Right ventricle myocardium superior (tissue), 1 donor: ENCODE measurements at regions not wholly inside any gene's neighbourhood (a gene's known extent, or its start where the extent isn't known, plus 50 kb on each side); places are given as distances from the start of the nearest gene placed in this dataset.
A peak's percentile ranks its signal among the peaks of the same experiment; 100 is the strongest.

ENCODE experiments used
- ATAC-seq: fragments of 200-7000 bp; cut with Tn5 transposase; one replicate; pipeline ENCODE4 v1.9.1; 2020; ENCODE audit warnings: mild to moderate bottlenecking; ENCODE audit not compliant: poor library complexity
- DNase-seq: peaks from one replicate; pipeline ENCODE4 v3.0.0-alpha.2; 2020
- intact Hi-C: fragments of 100-400 bp; cut with DNase I; formaldehyde crosslinking; loops from one replicate; pipeline ENCODE4 v1.11.2; 2022
- donor health status: DM: no; HTN: yes; CAD: no; lungs with severe emphysema.

- no peak for DNase-seq
- ATAC-seq = no peak
- intact Hi-C loops = no loop called here
These were observed 276.1 kb downstream of the LMX1A start for GRCh38 chr1:165080253-165080896.

GRCh38 chr1:165078391-165078790 is 278.1 kb downstream of the LMX1A start:
- ATAC-seq (no peak), DNase-seq (no peak)
- intact Hi-C loops = loop anchor here (5.0 to 10.0 kb wide), 4 partner anchors 294 to 1671 kb away; no protein-coding TSS in a partner anchor

GRCh38 chr1:165075725-165076370 is 280.7 kb downstream of the LMX1A start:
- no peak for DNase-seq
- peak; percentile 71 for ATAC-seq
- intact Hi-C loops = loop anchor here (5.0 to 10.0 kb wide), 4 partner anchors 291 to 1669 kb away; no protein-coding TSS in a partner anchor

- ATAC-seq (peak; percentile 79), DNase-seq (no peak)
- intact Hi-C loops = loop anchor here (10.0 kb wide), 3 partner anchors 289 to 1539 kb away; no protein-coding TSS in a partner anchor
These were observed 283.1 kb downstream of the LMX1A start for GRCh38 chr1:165073185-165074007.

- DNase-seq (no peak), ATAC-seq (no peak)
- intact Hi-C loops = loop anchor here (10.0 kb wide), 3 partner anchors 286 to 1536 kb away; no protein-coding TSS in a partner anchor
These were observed 285.8 kb downstream of the LMX1A start for GRCh38 chr1:165070675-165071074.

GRCh38 chr1:165069829-165070228 is 286.7 kb downstream of the LMX1A start:
- intact Hi-C loops = loop anchor here (10.0 kb wide), 3 partner anchors 285 to 1535 kb away; no protein-coding TSS in a partner anchor
- DNase-seq (no peak), ATAC-seq (no peak)

- no peak for ATAC-seq
- intact Hi-C loops = no loop called here
- no peak for DNase-seq
These were observed 287.8 kb downstream of the LMX1A start for GRCh38 chr1:165068741-165069140.

GRCh38 chr1:165067829-165068228 is 288.7 kb downstream of the LMX1A start:
- ATAC-seq = no peak
- intact Hi-C loops = no loop called here
- no peak for DNase-seq

- ATAC-seq = peak; percentile 56
- DNase-seq = no peak
- intact Hi-C loops = no loop called here
These were observed 293.1 kb downstream of the LMX1A start for GRCh38 chr1:165063181-165063965.

- no peak for ATAC-seq
- intact Hi-C loops = no loop called here
- DNase-seq = no peak
These were observed 294.2 kb downstream of the LMX1A start for GRCh38 chr1:165062346-165062745.

GRCh38 chr1:165060285-165060793 is 296.2 kb downstream of the LMX1A start:
- no peak for DNase-seq
- ATAC-seq = no peak
- intact Hi-C loops = no loop called here

GRCh38 chr1:165057956-165058355 is 298.6 kb downstream of the LMX1A start:
- ATAC-seq (no peak), DNase-seq (no peak)
- intact Hi-C loops = no loop called here

GRCh38 chr1:165056914-165057313 is 299.6 kb downstream of the LMX1A start:
- intact Hi-C loops = no loop called here
- ATAC-seq (no peak), DNase-seq (no peak)

GRCh38 chr1:165055581-165055980 is 300.9 kb downstream of the LMX1A start:
- DNase-seq (no peak), ATAC-seq (no peak)
- intact Hi-C loops = no loop called here

- intact Hi-C loops = no loop called here
- DNase-seq (no peak), ATAC-seq (no peak)
These were observed 301.9 kb downstream of the LMX1A start for GRCh38 chr1:165054627-165055026.

GRCh38 chr1:165053351-165053750 is 303.2 kb downstream of the LMX1A start:
- no peak for ATAC-seq
- no peak for DNase-seq
- intact Hi-C loops = no loop called here

- intact Hi-C loops = no loop called here
- DNase-seq (no peak), ATAC-seq (no peak)
These were observed 303.6 kb downstream of the LMX1A start for GRCh38 chr1:165052936-165053335.

- intact Hi-C loops = no loop called here
- ATAC-seq (no peak), DNase-seq (no peak)
These were observed 304.1 kb downstream of the LMX1A start for GRCh38 chr1:165052431-165052830.
